GDM1 (cell line): ENCODE measurements at regions not wholly inside any gene's neighbourhood (a gene's known extent, or its start where the extent isn't known, plus 50 kb on each side); places are given as distances from the start of the nearest gene placed in this dataset.
"Not testable (repeated sequence)": the region's sequence is repeated elsewhere in the genome, so short reads cannot be mapped to it uniquely, and the experiment has no call there.

ENCODE experiments used
- DNase-seq: peaks from one replicate; lab custom pipeline; 2025; lab: John Stamatoyannopoulos, UW

GRCh38 chr3:61444782-61445181, 116.6 kb upstream of the PTPRG start:
- DNase-seq: no peak

- no peak for DNase-seq
Measured at GRCh38 chr3:61445924-61446323, 115.4 kb upstream of the PTPRG start.

GRCh38 chr3:61446341-61446740, 115.0 kb upstream of the PTPRG start:
- DNase-seq: no peak

- no peak for DNase-seq
Measured at GRCh38 chr3:61448378-61448777, 113.0 kb upstream of the PTPRG start.

GRCh38 chr3:61449327-61450040, 111.9 kb upstream of the PTPRG start:
- DNase-seq: no peak

GRCh38 chr3:61450866-61451265, 110.5 kb upstream of the PTPRG start:
- no peak for DNase-seq

- DNase-seq: no peak
Measured at GRCh38 chr3:61451841-61452240, 109.5 kb upstream of the PTPRG start.

- no peak for DNase-seq
Measured at GRCh38 chr3:61452535-61453090, 108.8 kb upstream of the PTPRG start.

GRCh38 chr3:61454006-61454585, 107.3 kb upstream of the PTPRG start:
- DNase-seq: no peak

GRCh38 chr3:61454801-61455200, 106.6 kb upstream of the PTPRG start:
- DNase-seq: no peak

- DNase-seq: no peak
Measured at GRCh38 chr3:61460636-61461035, 100.7 kb upstream of the PTPRG start.

GRCh38 chr3:61463191-61463590, 98.2 kb upstream of the PTPRG start:
- DNase-seq: no peak

- DNase-seq: no peak
Measured at GRCh38 chr3:61464518-61465140, 96.7 kb upstream of the PTPRG start.

- no peak for DNase-seq
Measured at GRCh38 chr3:61466357-61466756, 95.0 kb upstream of the PTPRG start.

- no peak for DNase-seq
Measured at GRCh38 chr3:61483997-61484396, 77.4 kb upstream of the PTPRG start.

- no peak for DNase-seq
Measured at GRCh38 chr3:61493339-61493738, 68.0 kb upstream of the PTPRG start.

GRCh38 chr3:61494309-61494708, 67.1 kb upstream of the PTPRG start:
- DNase-seq: not testable (repeated sequence)

- DNase-seq: no peak
Measured at GRCh38 chr3:61497463-61497862, 63.9 kb upstream of the PTPRG start.

GRCh38 chr3:61505197-61505596, 56.2 kb upstream of the PTPRG start:
- DNase-seq: no peak

- DNase-seq: no peak
Measured at GRCh38 chr3:61507946-61508345, 53.4 kb upstream of the PTPRG start.
